Kidney (tissue), 13 donors: ENCODE measurements at regions not wholly inside any gene's neighbourhood (a gene's known extent, or its start where the extent isn't known, plus 50 kb on each side); places are given as distances from the start of the nearest gene placed in this dataset.

ENCODE experiments used
- DNase-seq, 5 donors: peaks; one replicate each; pipeline ENCODE4 v3.0.0-alpha.2; 2013 to 2020
- FAIRE-seq: peaks from 2 replicates; lab custom pipeline; 2012; peaks lifted over from hg19 to GRCh38; lab: Jason Lieb, UNC
- H3K27ac ChIP-seq, 2 donors: one replicate each; pipeline ENCODE4 v1.7.0; 2013; ENCODE audit warnings: low read depth in 2 of 2, low read length in 2 of 2, inconsistent platforms in 1 of 2
- H3K27me3 ChIP-seq: one replicate; pipeline ENCODE4 v1.7.1; 2013; ENCODE audit warnings: low read length, inconsistent platforms; ENCODE audit not compliant: control insufficient read depth, insufficient read depth
- H3K36me3 ChIP-seq, 3 donors: one replicate each; pipeline versions ENCODE4 v1.7.0 to v1.7.1; 2013; ENCODE audit warnings: low read length in 3 of 3, control low read depth in 1 of 3, inconsistent platforms in 1 of 3; ENCODE audit not compliant: insufficient read depth in 3 of 3, control insufficient read depth in 2 of 3
- H3K4me1 ChIP-seq, 3 donors: one replicate each; pipeline versions ENCODE4 v1.7.0 to v1.7.1; 2013; ENCODE audit warnings: low read length in 3 of 3, inconsistent platforms in 1 of 3, low read depth in 1 of 3; ENCODE audit not compliant: control insufficient read depth in 2 of 3, insufficient read depth in 2 of 3
- H3K4me3 ChIP-seq, 3 donors: one replicate each; pipeline versions ENCODE4 v1.7.0 to v1.8.1; 2013; ENCODE audit warnings: low read length in 3 of 3, control low read depth in 1 of 3, inconsistent platforms in 1 of 3
- H3K9ac ChIP-seq, 3 donors: one replicate each; pipeline versions ENCODE4 v1.7.0 to v1.7.1; 2013; ENCODE audit warnings: low read length in 3 of 3, control low read depth in 1 of 3, inconsistent platforms in 1 of 3
- H3K9me3 ChIP-seq, 3 donors: one replicate each; pipeline versions ENCODE4 v1.7.0 to v1.7.1; 2013; ENCODE audit warnings: low read length in 3 of 3, control low read depth in 1 of 3, inconsistent platforms in 1 of 3; ENCODE audit not compliant: control insufficient read depth in 2 of 3, insufficient read depth in 1 of 3
- CTCF ChIP-seq: IDR thresholded peaks from 3 replicates; pipeline ENCODE4 v1.5.1; 2012; ENCODE audit warnings: mild to moderate bottlenecking, moderate library complexity, borderline replicate concordance; ENCODE audit not compliant: insufficient read depth; ENCODE audit errors: extremely low read depth
- intact Hi-C: fragments of 100-400 bp; cut with DNase I; formaldehyde crosslinking; loops from one replicate; pipeline ENCODE4 v1.11.1; 2022
- donor health status: control.
- donor health status: control.
- donor health status: control.
- donor health status: control.
- donor health status: control.
- donor health status: DM: yes; HTN: yes; CAD: no.
- donor health status: Normal renal cell carcinoma (clear cell type).

- H3K9me3 ChIP-seq, result no peaks in the 10 kb centered on the region
- H3K27ac ChIP-seq, result no peak overlapping the region
- H3K27me3 ChIP-seq, result no peaks in the 10 kb centered on the region
- DNase-seq (no peak), FAIRE-seq (no peak)
- H3K36me3 ChIP-seq, result no peaks in the 10 kb centered on the region
- no peak overlapping the region for H3K9ac ChIP-seq
- intact Hi-C loops, result no loop called here
- no peak for TF ChIP-seq CTCF
- H3K4me3 ChIP-seq, result no peak overlapping the region
- H3K4me1 ChIP-seq, result no peaks in the 10 kb centered on the region
These were observed 678.5 kb upstream of the FOXG1 start for GRCh38 chr14:28088125-28088524.

GRCh38 chr14:28097585-28097984, 669.0 kb upstream of the FOXG1 start:
- no peaks in the 10 kb centered on the region for H3K9me3 ChIP-seq
- no peak overlapping the region for H3K27ac ChIP-seq
- FAIRE-seq, result no peak
- DNase-seq, result no peak
- no peak overlapping the region for H3K9ac ChIP-seq
- intact Hi-C loops, result no loop called here
- H3K27me3 ChIP-seq, result no peaks in the 10 kb centered on the region
- no peaks in the 10 kb centered on the region for H3K4me1 ChIP-seq
- TF ChIP-seq CTCF, result no peak
- H3K4me3 ChIP-seq, result no peak overlapping the region
- H3K36me3 ChIP-seq, result no peaks in the 10 kb centered on the region

- Histone ChIP-seq H3K27ac (no peak overlapping the region), H3K9ac (no peak overlapping the region), H3K4me3 (no peak overlapping the region), H3K27me3 (no peaks in the 10 kb centered on the region), H3K4me1 (no peaks in the 10 kb centered on the region), H3K36me3 (no peaks in the 10 kb centered on the region), H3K9me3 (no peaks in the 10 kb centered on the region)
- TF ChIP-seq CTCF, result no peak
- DNase-seq, result no peak
- no peak for FAIRE-seq
- intact Hi-C loops, result no loop called here
These were observed 667.7 kb upstream of the FOXG1 start for GRCh38 chr14:28098856-28099255.

GRCh38 chr14:28102001-28102400, 664.6 kb upstream of the FOXG1 start:
- Histone ChIP-seq H3K9ac (no peak overlapping the region), H3K27me3 (no peaks in the 10 kb centered on the region), H3K4me3 (no peak overlapping the region), H3K36me3 (no peaks in the 10 kb centered on the region), H3K9me3 (no peaks in the 10 kb centered on the region), H3K4me1 (no peaks in the 10 kb centered on the region), H3K27ac (no peak overlapping the region)
- TF ChIP-seq CTCF, result no peak
- DNase-seq (no peak), FAIRE-seq (no peak)
- intact Hi-C loops, result no loop called here
